ENCODE measurements at regions not wholly inside any gene's neighbourhood (a gene's known extent, or its start where the extent isn't known, plus 50 kb on each side); places are given as distances from the start of the nearest gene placed in this dataset.

GRCh38 chr2:8190279-8190678 lies 491.6 kb upstream of the ID2 start:
- no peak for TF ChIP-seq CTCF (IDR thresholded peaks at IDR 0.05)
- no peak overlapping the region for H3K4me3 Mint-ChIP-seq
- ChIA-PET CTCF (no interaction called here), POLR2A (no interaction called here)
- intact Hi-C loops (cut with micrococcal nuclease): no loop called here
- no peak for DNase-seq
- no peak for ATAC-seq
- H3K27me3 Mint-ChIP-seq: no peaks in the 10 kb centered on the region
- H3K9me3 Mint-ChIP-seq: peaks cover 1% of the 10 kb centered on the region
- H3K36me3 Mint-ChIP-seq (ENCODE audit: low read depth): no peaks in the 10 kb centered on the region
- no peaks in the 10 kb centered on the region for H3K4me1 Mint-ChIP-seq (ENCODE audit: low read depth)
- H3K27ac Mint-ChIP-seq: no peak overlapping the region

GRCh38 chr2:8191427-8191826 lies 490.4 kb upstream of the ID2 start:
- ATAC-seq (no peak), DNase-seq (no peak)
- ChIA-PET CTCF (no interaction called here), POLR2A (no interaction called here)
- Mint-ChIP-seq H3K4me1 (ENCODE audit: low read depth) (no peaks in the 10 kb centered on the region), H3K9me3 (no peaks in the 10 kb centered on the region), H3K27me3 (no peaks in the 10 kb centered on the region), H3K36me3 (ENCODE audit: low read depth) (no peaks in the 10 kb centered on the region), H3K27ac (no peak overlapping the region), H3K4me3 (no peak overlapping the region)
- TF ChIP-seq CTCF (IDR thresholded peaks at IDR 0.05): no peak
- intact Hi-C loops (cut with micrococcal nuclease): no loop called here

GRCh38 chr2:8193146-8193545 lies 488.7 kb upstream of the ID2 start:
- ChIA-PET POLR2A (no interaction called here), CTCF (no interaction called here)
- ATAC-seq: no peak
- H3K27ac Mint-ChIP-seq: no peak overlapping the region
- H3K9me3 Mint-ChIP-seq: no peaks in the 10 kb centered on the region
- no peaks in the 10 kb centered on the region for H3K4me1 Mint-ChIP-seq (ENCODE audit: low read depth)
- no peaks in the 10 kb centered on the region for H3K36me3 Mint-ChIP-seq (ENCODE audit: low read depth)
- H3K27me3 Mint-ChIP-seq: no peaks in the 10 kb centered on the region
- no peak for TF ChIP-seq CTCF (IDR thresholded peaks at IDR 0.05)
- DNase-seq: no peak
- no peak overlapping the region for H3K4me3 Mint-ChIP-seq
- intact Hi-C loops (cut with micrococcal nuclease): no loop called here

GRCh38 chr2:8193686-8194615 lies 487.9 kb upstream of the ID2 start:
- H3K36me3 Mint-ChIP-seq (ENCODE audit: low read depth): no peaks in the 10 kb centered on the region
- ChIA-PET POLR2A (interaction anchor here (0.6 kb wide), 1 partner anchor 24 kb away, joined by 3 read pairs; no protein-coding TSS in a partner anchor), CTCF (no interaction called here)
- ATAC-seq: no peak
- no peak overlapping the region for H3K4me3 Mint-ChIP-seq
- H3K27ac Mint-ChIP-seq: no peak overlapping the region
- H3K9me3 Mint-ChIP-seq: no peaks in the 10 kb centered on the region
- TF ChIP-seq CTCF (IDR thresholded peaks at IDR 0.05): no peak
- intact Hi-C loops (cut with micrococcal nuclease): no loop called here
- H3K27me3 Mint-ChIP-seq: no peaks in the 10 kb centered on the region
- no peaks in the 10 kb centered on the region for H3K4me1 Mint-ChIP-seq (ENCODE audit: low read depth)
- no peak for DNase-seq

- Mint-ChIP-seq H3K9me3 (peaks cover 2% of the 10 kb centered on the region), H3K4me3 (no peak overlapping the region), H3K27me3 (no peaks in the 10 kb centered on the region), H3K27ac (no peak overlapping the region), H3K36me3 (ENCODE audit: low read depth) (peaks cover 1% of the 10 kb centered on the region), H3K4me1 (ENCODE audit: low read depth) (no peaks in the 10 kb centered on the region)
- no peak for TF ChIP-seq CTCF (IDR thresholded peaks at IDR 0.05)
- ChIA-PET CTCF (no interaction called here), POLR2A (no interaction called here)
- no peak for ATAC-seq
- no peak for DNase-seq
- intact Hi-C loops (cut with micrococcal nuclease): no loop called here
Observed at GRCh38 chr2:8195784-8196183, 486.1 kb upstream of the ID2 start.
